GM19099 (cell line): ENCODE measurements at regions not wholly inside any gene's neighbourhood (a gene's known extent, or its start where the extent isn't known, plus 50 kb on each side); places are given as distances from the start of the nearest gene placed in this dataset.

ENCODE experiments used
- POLR2A ChIP-seq: IDR thresholded peaks from 3 replicates; pipeline ENCODE4 v1.6.1; 2011; ENCODE audit warnings: low read depth; ENCODE audit not compliant: insufficient read length; ENCODE audit errors: extremely low read depth

- no peak for TF ChIP-seq POLR2A
Measured at GRCh38 chr10:3535001-3535400, 250.0 kb downstream of the KLF6 start.

- TF ChIP-seq POLR2A: no peak
Measured at GRCh38 chr10:3534433-3534832, 250.6 kb downstream of the KLF6 start.

- TF ChIP-seq POLR2A: no peak
Measured at GRCh38 chr10:3533296-3533695, 251.7 kb downstream of the KLF6 start.

- TF ChIP-seq POLR2A: no peak
Measured at GRCh38 chr10:3532644-3533043, 252.4 kb downstream of the KLF6 start.

- TF ChIP-seq POLR2A: no peak
Measured at GRCh38 chr10:3531670-3532069, 253.3 kb downstream of the KLF6 start.

- TF ChIP-seq POLR2A: no peak
Measured at GRCh38 chr10:3530783-3531645, 254.0 kb downstream of the KLF6 start.

GRCh38 chr10:3530346-3530745 lies 254.7 kb downstream of the KLF6 start:
- TF ChIP-seq POLR2A: no peak

- no peak for TF ChIP-seq POLR2A
Measured at GRCh38 chr10:3529691-3530090, 255.3 kb downstream of the KLF6 start.

- no peak for TF ChIP-seq POLR2A
Measured at GRCh38 chr10:3528823-3529403, 256.1 kb downstream of the KLF6 start.

- no peak for TF ChIP-seq POLR2A
Measured at GRCh38 chr10:3528271-3528670, 256.7 kb downstream of the KLF6 start.

- TF ChIP-seq POLR2A: no peak
Measured at GRCh38 chr10:3527869-3528268, 257.1 kb downstream of the KLF6 start.

GRCh38 chr10:3526727-3527501 lies 258.1 kb downstream of the KLF6 start:
- no peak for TF ChIP-seq POLR2A

GRCh38 chr10:3525832-3526449 lies 259.1 kb downstream of the KLF6 start:
- TF ChIP-seq POLR2A: no peak

GRCh38 chr10:3524086-3524960 lies 260.7 kb downstream of the KLF6 start:
- no peak for TF ChIP-seq POLR2A
